ENCODE measurements at regions not wholly inside any gene's neighbourhood (a gene's known extent, or its start where the extent isn't known, plus 50 kb on each side); places are given as distances from the start of the nearest gene placed in this dataset.

DNA sequence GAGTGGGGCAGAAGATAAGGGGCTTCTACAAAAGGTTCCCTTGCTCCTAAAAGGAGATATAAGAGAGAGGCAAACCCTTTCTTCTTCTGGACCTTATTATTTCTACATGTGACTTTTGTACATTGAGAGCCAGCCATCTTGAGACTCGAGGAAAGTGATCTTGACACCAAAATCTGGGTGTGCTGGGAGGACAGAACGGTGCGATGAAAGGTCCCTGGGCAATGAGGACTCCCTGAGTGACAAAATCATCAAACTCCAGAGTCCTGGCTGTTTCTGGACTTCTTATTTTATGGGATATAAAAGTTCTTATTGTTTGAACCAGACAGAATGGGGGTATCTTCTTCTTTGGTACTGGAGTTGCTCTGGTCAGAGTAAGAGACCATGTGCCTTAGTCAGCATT lies 411.0 kb downstream of the ZNF536 start:
- H4K20me1 ChIP-seq (ENCODE audit: insufficient read depth): no peaks in the 10 kb centered on the region
- TF ChIP-seq, protein P1, sequence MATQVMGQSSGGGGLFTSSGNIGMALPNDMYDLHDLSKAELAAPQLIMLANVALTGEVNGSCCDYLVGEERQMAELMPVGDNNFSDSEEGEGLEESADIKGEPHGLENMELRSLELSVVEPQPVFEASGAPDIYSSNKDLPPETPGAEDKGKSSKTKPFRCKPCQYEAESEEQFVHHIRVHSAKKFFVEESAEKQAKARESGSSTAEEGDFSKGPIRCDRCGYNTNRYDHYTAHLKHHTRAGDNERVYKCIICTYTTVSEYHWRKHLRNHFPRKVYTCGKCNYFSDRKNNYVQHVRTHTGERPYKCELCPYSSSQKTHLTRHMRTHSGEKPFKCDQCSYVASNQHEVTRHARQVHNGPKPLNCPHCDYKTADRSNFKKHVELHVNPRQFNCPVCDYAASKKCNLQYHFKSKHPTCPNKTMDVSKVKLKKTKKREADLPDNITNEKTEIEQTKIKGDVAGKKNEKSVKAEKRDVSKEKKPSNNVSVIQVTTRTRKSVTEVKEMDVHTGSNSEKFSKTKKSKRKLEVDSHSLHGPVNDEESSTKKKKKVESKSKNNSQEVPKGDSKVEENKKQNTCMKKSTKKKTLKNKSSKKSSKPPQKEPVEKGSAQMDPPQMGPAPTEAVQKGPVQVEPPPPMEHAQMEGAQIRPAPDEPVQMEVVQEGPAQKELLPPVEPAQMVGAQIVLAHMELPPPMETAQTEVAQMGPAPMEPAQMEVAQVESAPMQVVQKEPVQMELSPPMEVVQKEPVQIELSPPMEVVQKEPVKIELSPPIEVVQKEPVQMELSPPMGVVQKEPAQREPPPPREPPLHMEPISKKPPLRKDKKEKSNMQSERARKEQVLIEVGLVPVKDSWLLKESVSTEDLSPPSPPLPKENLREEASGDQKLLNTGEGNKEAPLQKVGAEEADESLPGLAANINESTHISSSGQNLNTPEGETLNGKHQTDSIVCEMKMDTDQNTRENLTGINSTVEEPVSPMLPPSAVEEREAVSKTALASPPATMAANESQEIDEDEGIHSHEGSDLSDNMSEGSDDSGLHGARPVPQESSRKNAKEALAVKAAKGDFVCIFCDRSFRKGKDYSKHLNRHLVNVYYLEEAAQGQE (IDR thresholded peaks at IDR 0.05; ENCODE audit: borderline replicate concordance): no peak
- TF ChIP-seq POLR2AphosphoS5 (IDR thresholded peaks at IDR 0.05) (no peak), RAD21 (conservative IDR thresholded peaks at IDR 0.05) (no peak), SMC3 (conservative IDR thresholded peaks at IDR 0.05; ENCODE audit: poor library complexity) (no peak), MXI1 (conservative IDR thresholded peaks at IDR 0.05; ENCODE audit: poor library complexity, severe bottlenecking) (no peak), TAF1 (IDR thresholded peaks at IDR 0.05; ENCODE audit: low read depth) (no peak), EZH2 (IDR thresholded peaks at IDR 0.05; ENCODE audit: borderline replicate concordance, insufficient read depth, low read length, poor library complexity, severe bottlenecking) (no peak), EP300 (conservative IDR thresholded peaks at IDR 0.05; ENCODE audit: poor library complexity, severe bottlenecking) (no peak)
- TF ChIP-seq, protein P2, sequence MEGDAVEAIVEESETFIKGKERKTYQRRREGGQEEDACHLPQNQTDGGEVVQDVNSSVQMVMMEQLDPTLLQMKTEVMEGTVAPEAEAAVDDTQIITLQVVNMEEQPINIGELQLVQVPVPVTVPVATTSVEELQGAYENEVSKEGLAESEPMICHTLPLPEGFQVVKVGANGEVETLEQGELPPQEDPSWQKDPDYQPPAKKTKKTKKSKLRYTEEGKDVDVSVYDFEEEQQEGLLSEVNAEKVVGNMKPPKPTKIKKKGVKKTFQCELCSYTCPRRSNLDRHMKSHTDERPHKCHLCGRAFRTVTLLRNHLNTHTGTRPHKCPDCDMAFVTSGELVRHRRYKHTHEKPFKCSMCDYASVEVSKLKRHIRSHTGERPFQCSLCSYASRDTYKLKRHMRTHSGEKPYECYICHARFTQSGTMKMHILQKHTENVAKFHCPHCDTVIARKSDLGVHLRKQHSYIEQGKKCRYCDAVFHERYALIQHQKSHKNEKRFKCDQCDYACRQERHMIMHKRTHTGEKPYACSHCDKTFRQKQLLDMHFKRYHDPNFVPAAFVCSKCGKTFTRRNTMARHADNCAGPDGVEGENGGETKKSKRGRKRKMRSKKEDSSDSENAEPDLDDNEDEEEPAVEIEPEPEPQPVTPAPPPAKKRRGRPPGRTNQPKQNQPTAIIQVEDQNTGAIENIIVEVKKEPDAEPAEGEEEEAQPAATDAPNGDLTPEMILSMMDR (IDR thresholded peaks at IDR 0.05; ENCODE audit: poor library complexity, severe bottlenecking): no peak
- H3K9me3 ChIP-seq (ENCODE audit: low read length): no peaks in the 10 kb centered on the region
- no peak overlapping the region for H2AFZ ChIP-seq (ENCODE audit: low read depth, low read length)
- H3K27ac ChIP-seq (ENCODE audit: low read length): no peak overlapping the region
- H3K9ac ChIP-seq (ENCODE audit: low read length): no peak overlapping the region
- no peak overlapping the region for H3K4me2 ChIP-seq (ENCODE audit: low read length)
- H3K9me2 ChIP-seq (ENCODE audit: insufficient read depth, low read length): no peaks in the 10 kb centered on the region
- no peaks in the 10 kb centered on the region for H3F3A ChIP-seq (ENCODE audit: insufficient read depth, low read length, poor library complexity, severe bottlenecking)
- H3K27me3 ChIP-seq (ENCODE audit: insufficient read depth, low read depth, low read length): no peaks in the 10 kb centered on the region
- no peak overlapping the region for H3K4me3 ChIP-seq (ENCODE audit: low read length)
- no peaks in the 10 kb centered on the region for H3K79me2 ChIP-seq (replicated peaks; ENCODE audit: insufficient read depth, low read length)
- H3K36me3 ChIP-seq (ENCODE audit: insufficient read depth, low read length): no peaks in the 10 kb centered on the region

DNA sequence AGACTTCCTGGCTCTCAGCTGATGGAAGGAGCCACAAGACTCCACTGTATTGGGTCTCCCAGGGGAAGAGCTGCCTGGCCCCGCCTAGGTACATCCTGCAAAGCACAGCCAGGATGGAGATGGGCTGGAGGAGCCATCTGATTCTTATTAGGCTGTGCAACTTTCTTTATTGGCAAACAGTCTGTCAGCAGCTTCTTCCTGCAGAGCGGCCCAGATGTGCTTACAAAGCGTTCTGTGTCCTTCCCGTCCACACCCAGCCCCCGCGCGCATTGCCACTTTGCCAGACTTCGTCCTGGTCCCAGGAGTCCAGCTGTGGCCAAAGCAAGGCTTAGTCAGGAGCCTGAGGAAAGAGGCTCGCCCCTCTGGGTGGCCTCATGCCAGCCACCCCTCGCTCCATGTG lies 409.3 kb downstream of the ZNF536 start:
- no peak overlapping the region for H3K4me3 ChIP-seq (ENCODE audit: low read length)
- H3K4me2 ChIP-seq (ENCODE audit: low read length): no peak overlapping the region
- no peak overlapping the region for H3K27ac ChIP-seq (ENCODE audit: low read length)
- H3K9me2 ChIP-seq (ENCODE audit: insufficient read depth, low read length): no peaks in the 10 kb centered on the region
- H3F3A ChIP-seq (ENCODE audit: insufficient read depth, low read length, poor library complexity, severe bottlenecking): no peaks in the 10 kb centered on the region
- H3K36me3 ChIP-seq (ENCODE audit: insufficient read depth, low read length): no peaks in the 10 kb centered on the region
- no peaks in the 10 kb centered on the region for H4K20me1 ChIP-seq (ENCODE audit: insufficient read depth)
- no peaks in the 10 kb centered on the region for H3K9me3 ChIP-seq (ENCODE audit: low read length)
- H3K9ac ChIP-seq (ENCODE audit: low read length): no peak overlapping the region
- no peak for TF ChIP-seq POLR2AphosphoS5 (IDR thresholded peaks at IDR 0.05)
- no peak for TF ChIP-seq SMC3 (conservative IDR thresholded peaks at IDR 0.05; ENCODE audit: poor library complexity)
- TF ChIP-seq EP300 (conservative IDR thresholded peaks at IDR 0.05; ENCODE audit: poor library complexity, severe bottlenecking): no peak
- TF ChIP-seq MXI1 (conservative IDR thresholded peaks at IDR 0.05; ENCODE audit: poor library complexity, severe bottlenecking): no peak
- no peaks in the 10 kb centered on the region for H3K27me3 ChIP-seq (ENCODE audit: insufficient read depth, low read depth, low read length)
- no peak overlapping the region for H2AFZ ChIP-seq (ENCODE audit: low read depth, low read length)
- H3K79me2 ChIP-seq (replicated peaks; ENCODE audit: insufficient read depth, low read length): no peaks in the 10 kb centered on the region

DNA sequence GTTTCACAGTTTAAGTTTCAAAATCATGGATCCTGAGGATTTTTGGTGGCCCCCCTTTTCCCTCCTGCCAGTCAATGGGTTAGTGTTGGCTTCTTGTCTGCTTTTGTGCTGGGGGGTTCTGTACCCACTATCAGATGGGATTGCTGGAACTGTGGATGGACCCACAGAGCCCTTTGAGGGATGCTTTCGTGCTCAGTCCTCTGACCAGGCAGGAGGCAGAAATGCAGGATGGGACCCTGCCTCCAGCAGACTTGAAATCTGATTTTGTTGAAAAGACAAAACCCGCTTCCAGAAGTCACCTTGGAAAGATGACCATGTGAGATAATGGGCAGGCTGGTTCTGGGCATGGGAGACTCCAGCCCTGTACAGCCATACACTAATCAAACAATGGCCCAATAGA lies 408.9 kb downstream of the ZNF536 start:
- Histone ChIP-seq H3K9me2 (ENCODE audit: insufficient read depth, low read length) (no peaks in the 10 kb centered on the region), H3K4me2 (ENCODE audit: low read length) (no peak overlapping the region), H3K9me3 (ENCODE audit: low read length) (no peaks in the 10 kb centered on the region), H3F3A (ENCODE audit: insufficient read depth, low read length, poor library complexity, severe bottlenecking) (no peaks in the 10 kb centered on the region), H3K27ac (ENCODE audit: low read length) (no peak overlapping the region), H3K79me2 (replicated peaks; ENCODE audit: insufficient read depth, low read length) (no peaks in the 10 kb centered on the region), H3K36me3 (ENCODE audit: insufficient read depth, low read length) (no peaks in the 10 kb centered on the region), H3K4me3 (ENCODE audit: low read length) (no peak overlapping the region), H2AFZ (ENCODE audit: low read depth, low read length) (no peak overlapping the region), H3K27me3 (ENCODE audit: insufficient read depth, low read depth, low read length) (no peaks in the 10 kb centered on the region), H4K20me1 (ENCODE audit: insufficient read depth) (no peaks in the 10 kb centered on the region), H3K9ac (ENCODE audit: low read length) (no peak overlapping the region)
- TF ChIP-seq RAD21 (conservative IDR thresholded peaks at IDR 0.05): no peak
- no peak for TF ChIP-seq TAF1 (IDR thresholded peaks at IDR 0.05; ENCODE audit: low read depth)
- no peak for TF ChIP-seq POLR2AphosphoS5 (IDR thresholded peaks at IDR 0.05)
- TF ChIP-seq, protein P1 (IDR thresholded peaks at IDR 0.05; ENCODE audit: borderline replicate concordance): no peak
- TF ChIP-seq SMC3 (conservative IDR thresholded peaks at IDR 0.05; ENCODE audit: poor library complexity): no peak
- TF ChIP-seq, protein P2 (IDR thresholded peaks at IDR 0.05; ENCODE audit: poor library complexity, severe bottlenecking): no peak
- no peak for TF ChIP-seq EP300 (conservative IDR thresholded peaks at IDR 0.05; ENCODE audit: poor library complexity, severe bottlenecking)
- TF ChIP-seq MXI1 (conservative IDR thresholded peaks at IDR 0.05; ENCODE audit: poor library complexity, severe bottlenecking): no peak
- no peak for TF ChIP-seq EZH2 (IDR thresholded peaks at IDR 0.05; ENCODE audit: borderline replicate concordance, insufficient read depth, low read length, poor library complexity, severe bottlenecking)

Data from neural cell (in vitro differentiated cells).